GM04504 (cell line): ENCODE measurements at regions not wholly inside any gene's neighbourhood (a gene's known extent, or its start where the extent isn't known, plus 50 kb on each side); places are given as distances from the start of the nearest gene placed in this dataset.
A peak's percentile ranks its signal among the peaks of the same experiment; 100 is the strongest.
"Not testable (repeated sequence)": the region's sequence is repeated elsewhere in the genome, so short reads cannot be mapped to it uniquely, and the experiment has no call there.

Experiments used
- DNase-seq: peaks from one replicate; pipeline ENCODE4 v3.0.0-alpha.2; 2012; ENCODE audit warnings: low read depth

DNA sequence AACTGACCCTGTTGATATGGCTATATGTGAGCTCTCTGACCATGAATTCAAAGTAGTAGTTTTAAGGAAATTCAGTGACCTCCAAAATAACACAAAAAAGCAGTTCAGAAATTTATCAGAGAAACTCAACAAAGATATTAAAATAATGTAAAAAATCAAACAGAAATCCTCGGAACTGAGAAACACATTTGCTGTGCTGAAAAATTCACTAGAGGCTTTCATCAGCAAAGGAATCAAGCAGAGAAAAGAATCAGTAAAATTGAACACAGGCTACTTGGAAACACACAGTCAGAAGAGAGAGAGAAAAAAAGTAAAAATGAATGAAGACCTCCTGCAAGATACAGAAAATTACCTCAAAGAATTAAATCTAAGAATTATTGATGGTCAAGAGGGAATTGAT is 417.2 kb downstream of the TMEM232 start:
- no peak for DNase-seq

DNA sequence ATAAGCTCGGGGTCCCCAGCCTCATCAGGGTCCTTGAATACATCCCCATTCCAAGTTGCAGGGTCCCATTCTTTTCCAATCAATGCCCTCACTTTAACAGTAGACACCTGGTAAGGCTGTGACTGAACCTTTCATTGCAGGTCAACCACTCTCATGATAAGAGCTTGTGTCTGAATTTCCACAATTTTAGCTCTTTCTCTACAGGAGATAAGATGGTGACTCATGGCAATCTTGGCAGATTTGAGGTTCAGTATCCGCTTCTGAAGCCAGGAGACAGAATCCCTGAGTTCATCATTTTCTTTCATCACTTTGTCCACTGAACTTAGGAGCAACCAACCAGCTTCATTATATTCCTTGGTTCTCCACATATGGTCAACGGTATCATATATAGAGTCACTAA is 409.9 kb downstream of the TMEM232 start:
- not testable (repeated sequence) for DNase-seq

DNA sequence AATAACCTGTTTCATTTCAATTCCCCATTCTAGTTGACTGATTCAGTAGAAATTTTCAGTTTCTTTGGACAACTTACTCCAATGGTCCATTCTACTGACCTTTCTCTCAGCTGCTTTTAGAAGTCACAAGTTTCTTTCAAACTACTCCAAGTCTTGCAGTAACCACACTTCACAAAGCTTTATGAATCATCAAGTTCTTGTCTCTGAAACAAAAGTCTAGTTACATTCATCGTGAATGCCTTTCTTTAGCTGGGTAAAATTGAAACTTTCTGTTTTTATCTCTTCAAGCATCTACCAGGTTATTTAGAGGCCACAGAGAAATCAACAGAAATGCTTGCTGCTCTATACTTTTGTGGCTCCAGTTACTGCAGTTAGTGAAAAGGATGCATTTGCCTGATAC is 405.4 kb downstream of the TMEM232 start:
- DNase-seq: peak; percentile 9

DNA sequence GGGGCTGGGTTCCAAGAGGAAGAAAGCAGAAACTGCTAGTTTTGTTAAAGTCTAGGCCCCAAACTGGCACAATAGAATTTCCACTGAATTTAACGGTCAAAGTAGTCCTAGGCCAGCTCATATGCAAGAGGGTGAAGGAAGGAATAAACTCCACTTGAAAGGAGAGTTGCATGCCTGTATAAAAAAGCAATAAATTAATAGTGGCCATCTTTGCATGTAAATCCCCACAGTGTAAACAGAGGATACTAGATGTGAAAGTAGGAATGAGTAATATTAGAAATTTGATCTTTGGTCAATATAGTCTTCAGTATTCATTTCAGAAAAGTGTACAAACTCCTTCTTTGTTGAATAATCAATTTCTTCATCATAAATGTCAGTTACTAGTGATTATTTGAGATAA is 403.1 kb downstream of the TMEM232 start:
- no peak for DNase-seq

GRCh38 chr5:110323832-110324231 is 402.6 kb downstream of the TMEM232 start:
- DNase-seq: no peak

GRCh38 chr5:110324876-110325275 is 401.6 kb downstream of the TMEM232 start:
- no peak for DNase-seq

DNA sequence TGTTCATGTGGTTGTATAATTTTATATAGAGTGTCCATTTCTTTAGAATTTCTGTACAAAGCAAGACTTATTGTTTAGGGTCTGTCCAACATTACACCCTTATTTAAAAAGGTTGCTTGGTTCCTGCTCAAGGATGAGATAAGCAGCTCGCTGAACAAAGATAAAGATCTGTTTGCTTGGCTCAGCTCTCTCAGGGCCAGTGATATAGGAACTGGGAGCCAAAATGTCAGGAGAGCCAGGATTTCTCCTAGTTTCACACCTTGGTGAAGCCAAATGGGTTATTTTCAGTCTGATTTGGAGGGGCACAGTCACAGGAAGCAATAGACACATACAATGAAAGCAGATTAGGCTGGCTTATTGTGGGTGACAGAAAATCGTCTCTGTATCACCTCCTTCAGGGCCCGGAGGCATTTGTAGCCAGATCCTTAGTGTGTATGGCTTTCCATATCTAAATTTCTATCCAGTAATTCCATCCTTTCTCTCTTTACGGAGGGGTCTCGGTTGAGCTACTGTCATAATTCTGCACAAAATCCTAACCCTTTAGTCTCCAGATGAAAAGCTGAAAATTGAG is 396.4 kb downstream of the TMEM232 start:
- no peak for DNase-seq

- no peak for DNase-seq
Measured at GRCh38 chr5:110333384-110333783, 393.1 kb downstream of the TMEM232 start.

GRCh38 chr5:110335361-110336066 is 391.0 kb downstream of the TMEM232 start:
- peak; percentile 67 for DNase-seq

DNA sequence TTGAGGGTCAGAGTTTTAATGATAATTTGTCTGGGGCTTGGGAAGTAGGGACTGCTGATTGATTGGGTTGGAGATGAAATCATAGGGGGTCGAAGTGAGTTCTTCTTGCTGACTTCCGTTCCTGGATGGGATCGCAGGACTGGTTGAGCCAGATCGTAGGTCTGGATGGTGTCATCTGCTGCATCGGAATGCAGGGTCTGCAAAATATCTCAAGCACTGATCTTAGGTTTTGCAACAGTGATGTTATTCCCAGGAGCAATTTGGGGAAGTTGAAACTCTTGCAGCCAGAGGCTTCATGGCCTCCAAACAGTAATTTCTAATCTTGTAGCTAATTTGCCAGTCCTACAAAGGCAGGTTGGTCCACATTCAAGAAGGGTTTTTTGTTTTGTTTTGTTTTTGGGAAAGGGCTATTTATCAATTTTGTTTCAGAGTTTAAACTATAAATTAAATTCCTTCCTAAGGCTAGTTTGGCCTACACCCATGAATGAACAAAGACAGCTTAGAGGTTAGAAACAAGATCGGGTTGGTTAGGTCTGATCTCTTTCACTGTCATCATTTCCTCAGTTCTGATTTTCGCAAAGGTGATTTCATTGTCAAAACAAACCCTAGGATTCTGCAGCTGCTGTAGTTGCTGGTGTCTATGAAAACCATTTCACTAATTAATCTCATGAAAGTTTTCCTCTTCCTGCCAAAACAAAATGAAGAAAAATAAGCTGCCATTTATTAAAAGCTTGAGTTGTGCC is 388.0 kb downstream of the TMEM232 start:
- no peak for DNase-seq

DNA sequence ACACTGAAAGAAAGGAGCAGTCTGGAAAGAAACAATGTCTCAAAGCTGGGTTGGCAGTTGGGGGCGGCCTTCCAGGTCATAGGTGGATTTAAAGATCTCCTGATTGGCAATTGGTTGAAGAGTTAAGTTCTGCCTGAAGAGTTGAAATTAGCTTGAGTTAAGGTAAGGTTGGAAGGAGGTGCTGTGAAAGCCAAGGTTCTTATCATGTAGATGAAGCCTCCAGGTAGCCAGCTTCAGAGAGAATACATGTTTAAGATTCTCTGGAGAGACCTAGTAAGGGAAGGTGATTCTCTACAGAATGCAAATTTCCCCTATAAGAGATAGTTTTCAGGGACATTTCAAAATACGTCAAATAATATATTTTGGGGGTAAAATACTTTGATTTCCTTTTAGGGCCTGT is 387.1 kb downstream of the TMEM232 start:
- DNase-seq: no peak

GRCh38 chr5:110341836-110342235 is 384.6 kb downstream of the TMEM232 start:
- DNase-seq: no peak

DNA sequence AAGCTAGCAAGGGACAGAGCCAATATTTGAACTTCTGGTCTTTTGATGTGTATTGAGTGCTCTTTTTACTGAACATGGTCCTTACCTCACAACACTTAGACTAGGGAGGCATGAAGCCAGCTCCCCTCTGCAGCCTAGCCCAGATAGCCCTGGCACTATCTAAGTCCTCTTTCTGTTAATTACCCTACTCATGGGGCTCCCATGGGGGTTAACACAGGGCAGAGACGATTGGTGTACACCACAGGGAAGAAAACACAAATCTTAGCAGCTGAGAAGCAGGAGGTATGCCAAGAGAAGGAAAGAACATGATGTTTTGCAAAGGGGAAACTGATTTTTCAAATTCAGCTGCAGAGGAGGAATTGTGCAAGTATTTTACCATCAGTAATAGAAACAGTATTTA is 383.8 kb downstream of the TMEM232 start:
- DNase-seq: no peak

DNA sequence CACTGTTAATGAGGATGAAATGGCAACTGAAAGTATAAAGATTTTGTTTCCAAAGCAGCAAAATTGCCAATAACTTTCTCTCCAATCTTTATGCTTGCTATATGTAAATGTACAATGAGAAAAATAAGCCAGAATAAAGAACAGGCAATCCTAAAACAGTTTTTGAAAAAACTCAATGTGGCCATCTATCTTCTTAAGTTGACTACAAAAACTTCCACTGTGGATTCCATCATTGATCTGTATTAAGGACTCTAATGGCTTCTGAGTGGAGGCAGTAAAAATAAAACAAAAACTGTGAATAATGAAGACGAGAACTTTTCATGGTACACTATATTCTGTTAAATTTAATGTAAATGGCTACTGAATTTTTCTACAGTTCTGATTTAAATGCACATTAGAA is 382.9 kb downstream of the TMEM232 start:
- no peak for DNase-seq

DNA sequence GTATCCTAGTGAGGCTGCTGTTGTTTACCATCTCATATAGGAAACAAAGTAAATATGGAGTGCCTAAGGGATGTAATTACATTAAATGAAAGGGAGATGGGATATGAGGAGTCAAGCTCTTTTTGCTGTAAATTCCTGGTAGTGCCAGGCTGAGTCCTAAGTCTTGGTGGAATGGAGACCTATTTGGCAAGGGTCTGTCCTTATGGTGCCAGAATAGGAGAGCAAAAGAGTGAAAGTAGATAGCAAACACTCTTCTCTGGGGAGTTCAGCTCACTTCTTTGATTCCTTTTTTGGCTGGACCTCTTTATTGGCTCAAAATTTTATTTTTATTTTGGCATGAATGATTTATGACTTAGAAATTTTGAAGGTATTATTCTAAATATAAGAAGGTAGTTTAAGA is 380.8 kb downstream of the TMEM232 start:
- DNase-seq: no peak

DNA sequence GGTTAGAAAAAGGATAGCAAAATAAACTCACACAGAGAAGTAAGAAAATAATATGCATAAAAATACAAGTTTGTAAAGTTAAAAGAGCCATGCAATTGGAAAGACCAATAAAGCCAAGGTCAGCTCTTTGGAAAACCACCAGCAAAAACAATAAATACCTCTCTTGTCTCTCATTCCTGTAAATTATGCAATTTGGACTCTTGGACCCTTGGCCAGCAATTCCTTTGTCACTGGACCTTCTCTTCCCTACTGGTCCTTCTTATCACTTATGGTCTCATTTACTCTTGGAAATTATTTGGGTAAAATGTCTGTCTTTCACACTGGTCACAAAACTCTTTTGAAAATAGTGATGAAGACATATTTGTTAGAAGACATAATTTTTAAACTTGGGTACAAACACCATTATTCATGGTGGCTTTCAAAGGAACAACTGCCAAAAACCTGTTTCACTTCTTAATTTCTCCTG is 379.5 kb downstream of the TMEM232 start:
- DNase-seq: no peak

- no peak for DNase-seq
Measured at GRCh38 chr5:110347781-110348180, 378.7 kb downstream of the TMEM232 start.

- DNase-seq: no peak
Measured at GRCh38 chr5:110351430-110351829, 375.0 kb downstream of the TMEM232 start.

DNA sequence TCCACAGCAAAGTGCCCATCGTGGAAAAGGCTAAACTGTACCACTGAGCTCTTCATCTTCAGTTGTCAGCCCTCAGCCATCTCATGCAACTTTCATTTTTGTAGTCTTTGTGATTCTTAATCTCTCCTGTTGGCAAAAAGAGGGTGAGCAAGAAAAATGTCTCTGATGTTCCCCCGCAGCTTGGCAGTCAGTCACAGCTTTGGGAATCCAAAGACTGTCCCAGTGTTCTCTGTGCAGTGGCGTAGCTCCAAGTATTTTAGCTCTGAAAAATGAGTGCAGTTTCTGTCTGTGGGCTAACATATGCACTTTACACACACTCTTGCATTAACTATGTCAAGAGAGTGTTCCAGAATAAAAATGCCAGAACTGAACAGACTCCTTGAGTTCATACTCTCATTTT is 372.2 kb downstream of the TMEM232 start:
- no peak for DNase-seq

DNA sequence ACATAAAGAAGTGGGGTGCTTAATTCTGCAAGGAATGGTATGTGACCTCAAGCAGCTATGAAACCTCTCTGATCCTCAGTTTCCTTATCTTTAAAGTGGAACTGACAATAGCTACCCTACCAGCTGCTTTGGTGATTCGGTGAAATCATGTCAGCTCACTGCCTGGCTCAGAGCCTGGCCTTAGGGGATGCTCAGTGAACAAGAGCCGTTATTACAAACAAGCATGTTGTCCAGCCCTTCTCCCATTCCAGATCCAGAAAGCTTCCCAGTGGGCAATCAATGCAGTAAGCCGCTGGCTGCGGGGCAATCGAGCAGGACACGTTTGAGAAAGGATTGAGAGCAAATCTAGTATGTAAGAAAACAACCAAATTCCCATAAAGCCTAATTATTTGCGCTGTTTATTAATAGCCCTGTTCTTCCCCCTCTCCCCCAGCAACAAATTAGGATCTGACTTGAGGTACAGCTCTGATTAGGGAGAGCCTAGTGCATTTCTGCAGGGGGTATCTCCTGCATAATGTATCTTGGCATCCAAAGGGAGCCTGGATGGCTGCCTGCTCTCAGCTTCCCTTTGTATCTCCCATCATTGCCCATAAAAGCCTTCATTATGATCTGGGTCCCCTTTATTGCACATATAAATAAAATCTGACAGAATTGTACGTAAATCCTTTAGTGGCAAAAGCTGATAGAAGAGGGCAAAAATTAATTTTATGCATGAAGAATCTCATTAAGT is 371.4 kb downstream of the TMEM232 start:
- DNase-seq: no peak

- no peak for DNase-seq
Measured at GRCh38 chr5:110356677-110357076, 369.8 kb downstream of the TMEM232 start.

GRCh38 chr5:110359221-110359620 is 367.2 kb downstream of the TMEM232 start:
- no peak for DNase-seq

- DNase-seq: no peak
Measured at GRCh38 chr5:110361471-110361870, 365.0 kb downstream of the TMEM232 start.
